ENCODE measurements at regions not wholly inside any gene's neighbourhood (a gene's known extent, or its start where the extent isn't known, plus 50 kb on each side); places are given as distances from the start of the nearest gene placed in this dataset.
"Not testable (repeated sequence)": the region's sequence is repeated elsewhere in the genome, so short reads cannot be mapped to it uniquely, and the experiment has no call there.

DNA sequence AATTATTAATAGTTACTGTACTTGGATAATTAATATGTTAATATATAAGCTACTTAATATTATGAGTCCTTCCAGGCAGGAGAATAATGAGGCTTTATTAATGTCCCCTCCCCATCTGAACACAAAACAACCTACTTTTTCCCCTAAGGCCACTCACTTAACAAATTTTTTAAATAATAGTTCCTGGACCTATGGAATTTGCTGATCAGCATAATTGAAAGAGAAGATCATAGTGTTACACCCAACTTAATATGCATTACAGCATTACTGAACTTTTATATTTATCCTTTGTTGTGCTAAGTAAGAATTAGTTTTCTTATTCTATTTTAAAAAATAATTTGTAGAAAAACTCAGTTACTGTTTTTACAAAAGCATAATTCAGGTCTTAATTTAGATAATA lies 1537.7 kb upstream of the GOT2 start:
- DNase-seq (ENCODE audit: low read depth): no peak

GRCh38 chr16:60271025-60271771 lies 1537.1 kb upstream of the GOT2 start:
- no peak for DNase-seq (ENCODE audit: low read depth)

DNA sequence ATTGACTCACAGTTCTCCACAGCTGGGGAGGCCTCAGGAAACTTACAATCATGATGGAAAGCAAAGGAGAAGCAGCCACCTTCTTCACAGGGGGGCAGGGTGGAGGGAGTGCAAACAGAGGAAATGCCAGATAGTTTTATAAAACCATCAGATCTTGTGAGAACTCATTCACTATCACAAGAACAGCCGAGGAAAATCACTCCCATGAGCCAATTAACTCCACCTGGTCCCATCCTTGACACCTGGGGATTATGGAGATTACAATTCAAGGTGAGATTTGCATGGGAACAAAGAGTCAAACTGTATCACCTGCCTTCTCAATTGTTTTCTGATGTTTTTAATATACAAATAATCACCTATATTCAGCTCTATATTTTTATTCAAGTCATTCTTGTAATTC lies 1527.3 kb upstream of the GOT2 start:
- DNase-seq (ENCODE audit: low read depth): no peak

DNA sequence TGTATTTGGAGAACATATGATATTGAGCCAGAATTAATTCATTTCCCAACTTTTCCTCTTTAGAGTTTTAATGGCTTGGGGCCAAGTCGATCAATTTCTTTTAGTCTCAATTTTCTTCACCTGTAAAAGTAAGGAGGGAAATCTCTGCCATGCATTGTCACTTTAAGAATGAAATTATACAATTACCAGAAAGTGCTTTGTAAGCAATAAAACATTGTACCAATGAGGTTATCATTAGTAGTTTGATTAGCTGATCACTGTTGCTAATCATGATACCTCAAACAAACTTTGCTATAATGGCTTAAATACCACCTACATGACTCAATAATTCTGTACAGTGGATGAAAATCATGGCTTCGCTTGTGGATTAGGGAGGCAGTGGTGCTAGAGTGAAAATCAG lies 1525.8 kb upstream of the GOT2 start:
- no peak for DNase-seq (ENCODE audit: low read depth)

DNA sequence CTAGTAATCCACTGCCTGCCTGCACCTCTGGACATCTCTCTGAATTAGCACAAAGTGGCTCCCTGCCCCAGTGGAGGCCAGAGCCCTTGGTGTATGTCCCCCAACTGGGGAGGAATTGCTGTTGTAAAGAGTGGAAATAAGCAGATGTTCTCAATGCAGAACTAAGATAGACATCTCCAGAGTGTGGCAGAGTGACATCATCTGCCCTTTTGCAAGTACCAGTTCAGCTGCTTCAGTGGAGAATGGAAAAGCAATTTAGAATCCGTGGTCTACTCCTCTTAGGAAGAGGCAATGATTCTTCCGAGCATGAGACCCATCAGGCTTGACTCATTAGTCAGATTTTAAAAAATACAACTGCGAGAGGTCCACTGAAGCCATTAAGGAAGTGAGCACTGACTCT lies 1512.0 kb upstream of the GOT2 start:
- DNase-seq (ENCODE audit: low read depth): no peak

DNA sequence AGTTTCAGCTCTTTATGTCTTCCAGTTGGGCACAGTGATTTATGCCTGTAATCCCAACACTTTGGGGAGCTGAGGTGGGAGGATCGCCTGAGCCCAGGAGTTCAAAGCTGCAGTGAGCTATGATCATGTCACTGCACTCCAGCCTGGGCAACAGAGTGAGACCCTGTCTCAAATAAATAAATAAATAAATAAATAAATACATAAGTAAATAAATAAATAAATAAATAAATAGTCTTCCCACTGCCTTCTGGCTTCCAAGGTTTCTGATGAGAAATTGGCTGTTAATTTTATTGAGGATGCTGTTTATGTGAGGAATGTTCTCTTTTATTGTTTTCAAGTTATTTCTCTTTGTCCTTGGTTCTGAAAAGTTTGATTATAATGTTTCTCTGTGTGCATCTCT lies 1507.6 kb upstream of the GOT2 start:
- no peak for DNase-seq (ENCODE audit: low read depth)

- DNase-seq (ENCODE audit: low read depth): no peak
These were observed 1496.5 kb upstream of the GOT2 start for GRCh38 chr16:60230666-60231065.

DNA sequence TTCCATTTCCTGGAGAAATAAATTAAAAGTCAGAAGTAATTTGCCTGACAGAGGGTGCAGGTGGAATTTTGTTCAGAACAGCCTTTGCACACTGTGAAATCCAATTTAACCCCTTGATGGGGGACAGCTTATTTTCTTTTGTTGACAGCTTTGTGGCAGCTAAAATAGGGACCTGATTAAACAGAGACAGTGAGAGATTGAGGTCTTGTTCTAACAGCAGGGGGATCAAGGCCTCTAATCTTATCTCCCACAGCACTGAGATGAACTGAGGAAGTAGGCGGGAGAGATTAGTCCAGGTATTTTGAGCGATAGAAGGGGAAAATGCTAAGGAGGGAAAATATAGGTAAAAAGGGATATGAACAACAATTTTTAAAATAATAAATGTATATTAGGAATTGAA lies 1491.4 kb upstream of the GOT2 start:
- DNase-seq (ENCODE audit: low read depth): no peak

GRCh38 chr16:60217787-60218186 lies 1483.7 kb upstream of the GOT2 start:
- DNase-seq (ENCODE audit: low read depth): no peak

- DNase-seq (ENCODE audit: low read depth): no peak
These were observed 1480.2 kb upstream of the GOT2 start for GRCh38 chr16:60214311-60214710.

- DNase-seq (ENCODE audit: low read depth): no peak
These were observed 1472.4 kb upstream of the GOT2 start for GRCh38 chr16:60206516-60206915.

- no peak for DNase-seq (ENCODE audit: low read depth)
These were observed 1470.1 kb upstream of the GOT2 start for GRCh38 chr16:60204181-60204580.

- peak; percentile 7 for DNase-seq (ENCODE audit: low read depth)
These were observed 1469.5 kb upstream of the GOT2 start for GRCh38 chr16:60203525-60204124.

DNA sequence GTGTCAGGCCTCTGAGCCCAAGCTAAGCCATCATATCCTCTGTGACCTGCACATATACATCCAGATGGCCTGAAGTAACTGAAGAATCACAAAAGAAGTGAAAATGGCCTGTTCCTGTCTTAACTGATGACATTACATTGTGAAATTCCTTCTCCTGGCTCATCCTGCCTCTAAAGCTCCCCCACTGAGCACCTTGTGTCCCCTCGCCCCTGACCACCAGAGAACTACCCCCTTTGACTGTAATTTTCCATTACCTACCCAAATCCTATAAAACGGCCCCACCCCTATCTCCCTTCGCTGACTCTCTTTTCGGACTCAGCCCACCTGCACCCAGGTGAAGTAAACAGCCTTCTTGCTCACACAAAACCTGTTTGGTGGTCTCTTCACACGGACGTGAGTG lies 1466.6 kb upstream of the GOT2 start:
- not testable (repeated sequence) for DNase-seq (ENCODE audit: low read depth)

- DNase-seq (ENCODE audit: low read depth): no peak
These were observed 1466.0 kb upstream of the GOT2 start for GRCh38 chr16:60200161-60200560.

DNA sequence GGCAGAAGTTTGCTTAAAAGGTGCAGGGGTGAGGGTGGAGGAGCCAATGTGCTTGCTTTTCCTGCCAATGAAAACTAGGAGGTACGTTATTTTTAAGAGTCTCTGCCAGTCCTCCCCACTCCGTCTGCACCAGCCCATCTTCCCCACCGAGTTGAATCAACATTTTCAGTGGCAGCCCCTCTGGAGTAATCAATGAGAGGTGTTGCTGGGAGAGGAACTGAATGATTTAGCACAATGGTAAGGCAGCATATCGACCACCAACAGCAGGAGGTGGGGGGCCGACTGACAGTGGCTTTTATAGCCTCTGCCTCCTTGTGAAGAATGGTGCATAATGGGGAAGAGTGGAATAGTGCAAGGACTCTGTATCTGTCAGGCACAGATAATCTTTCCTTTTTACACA lies 1465.0 kb upstream of the GOT2 start:
- DNase-seq (ENCODE audit: low read depth): no peak

GRCh38 chr16:60181536-60181935 lies 1447.4 kb upstream of the GOT2 start:
- DNase-seq (ENCODE audit: low read depth): no peak

GRCh38 chr16:60180609-60181008 lies 1446.5 kb upstream of the GOT2 start:
- no peak for DNase-seq (ENCODE audit: low read depth)

DNA sequence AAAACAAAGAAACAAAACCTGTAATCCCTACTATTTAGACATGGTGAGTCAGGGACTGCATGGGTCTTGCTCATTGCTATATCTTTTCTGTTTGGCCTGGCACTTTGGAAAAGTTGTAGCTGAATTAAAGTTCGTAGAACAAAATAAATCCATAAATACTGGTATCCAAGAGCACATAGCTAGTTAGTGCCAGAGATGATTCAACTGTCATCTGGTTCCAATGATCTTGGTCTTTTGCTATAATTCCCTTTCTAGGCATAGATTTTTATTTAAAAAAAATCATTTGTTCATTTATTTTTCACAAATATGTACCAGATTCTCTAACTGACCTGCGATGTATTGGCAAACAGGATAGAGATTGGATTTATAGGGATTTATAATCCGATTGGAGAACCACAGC lies 1436.1 kb upstream of the GOT2 start:
- no peak for DNase-seq (ENCODE audit: low read depth)

DNA sequence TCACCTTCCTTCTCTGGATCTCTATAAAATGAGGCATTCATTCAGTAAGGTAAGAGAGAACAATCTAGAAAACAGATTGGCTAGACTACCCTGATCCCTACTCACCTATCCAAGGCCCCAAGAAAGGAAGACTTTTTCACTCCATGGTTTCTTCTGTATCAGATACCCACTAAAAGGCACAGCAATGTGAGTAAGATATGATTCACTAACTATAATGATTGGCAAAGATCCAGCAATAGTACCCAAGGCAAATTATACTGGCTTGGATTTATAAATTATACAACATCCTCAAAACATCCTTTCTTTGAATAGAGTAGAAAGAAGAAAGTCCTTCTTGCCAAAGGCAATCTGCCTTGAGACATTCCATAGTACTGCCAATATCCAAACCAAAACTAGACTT lies 1432.0 kb upstream of the GOT2 start:
- no peak for DNase-seq (ENCODE audit: low read depth)

DNA sequence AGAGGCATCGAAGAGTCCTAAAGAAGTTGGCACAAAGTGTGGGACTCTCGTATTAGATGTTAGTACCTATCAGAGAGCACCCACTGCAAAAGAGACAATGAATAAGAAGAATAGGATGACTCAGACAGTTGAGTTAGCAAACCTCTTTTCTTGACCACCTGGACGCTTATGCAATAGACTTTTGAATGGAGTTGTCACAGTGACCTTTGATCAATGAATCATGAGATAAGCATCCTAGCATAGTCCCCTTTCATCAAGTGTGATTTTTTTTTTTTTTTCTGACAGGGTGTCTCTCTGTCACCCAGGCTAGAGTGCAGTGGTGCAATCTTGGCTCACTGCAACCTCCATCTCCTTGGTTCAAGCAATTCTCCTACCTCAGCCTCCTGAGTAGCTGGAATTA lies 1417.9 kb upstream of the GOT2 start:
- no peak for DNase-seq (ENCODE audit: low read depth)

GRCh38 chr16:60150907-60151306 lies 1416.8 kb upstream of the GOT2 start:
- DNase-seq (ENCODE audit: low read depth): no peak

- no peak for DNase-seq (ENCODE audit: low read depth)
These were observed 1409.2 kb upstream of the GOT2 start for GRCh38 chr16:60143348-60143705.

Data from iris pigment epithelial cell (primary cell).